ENCODE measurements at regions not wholly inside any gene's neighbourhood (a gene's known extent, or its start where the extent isn't known, plus 50 kb on each side); places are given as distances from the start of the nearest gene placed in this dataset.
"Not testable (repeated sequence)": the region's sequence is repeated elsewhere in the genome, so short reads cannot be mapped to it uniquely, and the experiment has no call there.

DNA sequence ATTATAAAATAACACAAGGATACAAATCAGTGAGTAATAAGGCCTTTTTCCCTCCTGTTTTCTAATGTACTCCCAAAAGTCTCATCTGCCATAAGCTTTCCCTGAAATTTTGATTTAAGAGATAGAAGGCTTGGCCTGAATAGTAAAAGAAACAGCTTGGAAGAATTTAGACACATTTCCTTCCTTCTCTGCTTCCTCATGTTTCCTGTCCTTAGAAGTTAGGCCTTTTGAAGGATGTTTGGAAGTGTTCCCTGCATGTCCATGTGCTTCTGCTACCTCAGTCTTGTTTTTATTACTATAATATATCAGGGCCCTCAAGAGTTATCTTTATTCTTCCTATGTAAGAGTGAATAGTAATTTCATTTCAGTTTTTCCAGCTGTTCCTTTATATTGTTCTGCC is 242.7 kb downstream of the DEPDC1B start:
- intact Hi-C loops (cut with DNase I), result no loop called here
- Histone ChIP-seq H3K9me3 (ENCODE audit: control insufficient read depth, low read length) (no peaks in the 10 kb centered on the region), H3K27ac (ENCODE audit: low read length) (no peak overlapping the region)

DNA sequence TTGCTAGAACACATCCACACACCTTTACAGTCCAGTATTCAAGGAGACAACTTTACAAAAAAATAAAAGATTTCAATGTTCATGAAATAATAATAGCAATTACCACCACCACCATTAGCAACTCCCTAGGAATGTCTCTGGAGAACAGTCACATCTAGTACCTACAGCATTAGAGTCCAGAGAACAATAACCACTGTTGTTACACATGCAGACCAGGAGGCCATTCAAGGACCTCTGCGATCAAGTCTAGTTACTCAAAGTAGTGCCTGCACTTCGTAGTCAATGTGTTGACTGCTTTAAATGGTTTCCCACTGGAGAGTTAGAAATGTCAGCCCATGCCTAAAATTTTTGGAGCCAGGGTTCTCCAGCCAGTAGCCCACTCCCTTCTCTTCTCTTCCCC is 244.4 kb downstream of the DEPDC1B start:
- intact Hi-C loops (cut with DNase I), result no loop called here
- H3K4me1 ChIP-seq (ENCODE audit: control insufficient read depth, insufficient read depth, low read length), result no peaks in the 10 kb centered on the region
- no peak for DNase-seq
- no peaks in the 10 kb centered on the region for H3K27me3 ChIP-seq (ENCODE audit: control insufficient read depth, insufficient read depth)
- no peak for ATAC-seq
- H3K9me3 ChIP-seq (ENCODE audit: control insufficient read depth, low read length), result no peaks in the 10 kb centered on the region
- H3K4me3 ChIP-seq (ENCODE audit: low read length), result no peak overlapping the region
- H3K27ac ChIP-seq (ENCODE audit: low read length), result no peak overlapping the region
- WGBS, result 91% methylated on average over 2 of the region's 2 CpGs

More for the DNA sequence above, 242.7 kb downstream of the DEPDC1B start:
- DNase-seq (no peak), ATAC-seq (peak in 1 of 2 donors; percentile 74)
- H3K4me1 ChIP-seq (ENCODE audit: control insufficient read depth, insufficient read depth, low read length), result no peaks in the 10 kb centered on the region
- H3K27me3 ChIP-seq (ENCODE audit: control insufficient read depth, insufficient read depth), result no peaks in the 10 kb centered on the region
- H3K4me3 ChIP-seq (ENCODE audit: low read length), result no peak overlapping the region

DNA sequence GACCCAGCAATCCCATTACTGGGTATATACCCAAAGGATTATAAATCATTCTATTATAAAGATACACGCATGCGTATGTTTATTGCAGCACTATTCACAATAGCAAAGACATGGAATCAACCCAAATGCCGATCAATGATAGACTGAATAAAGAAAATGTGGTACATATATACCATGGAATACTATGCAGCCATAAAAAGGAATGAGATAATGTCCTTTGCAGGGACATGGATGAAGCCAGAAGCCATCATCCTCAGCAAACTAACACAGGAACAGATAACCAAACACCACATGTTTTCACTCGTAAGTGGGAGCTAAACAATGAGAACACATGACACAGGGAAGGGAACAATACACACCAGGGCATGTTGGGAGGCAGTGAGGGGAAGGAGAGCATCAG is 245.7 kb downstream of the DEPDC1B start:
- H3K27me3 ChIP-seq (ENCODE audit: control insufficient read depth, insufficient read depth); H3K4me1 ChIP-seq (ENCODE audit: control insufficient read depth, insufficient read depth, low read length); H3K4me3 ChIP-seq (ENCODE audit: low read length); DNase-seq; H3K27ac ChIP-seq (ENCODE audit: low read length); ATAC-seq; H3K9me3 ChIP-seq (ENCODE audit: control insufficient read depth, low read length); intact Hi-C loops (cut with DNase I): not testable (repeated sequence)
- 98% methylated on average over 4 of the region's 4 CpGs for WGBS

DNA sequence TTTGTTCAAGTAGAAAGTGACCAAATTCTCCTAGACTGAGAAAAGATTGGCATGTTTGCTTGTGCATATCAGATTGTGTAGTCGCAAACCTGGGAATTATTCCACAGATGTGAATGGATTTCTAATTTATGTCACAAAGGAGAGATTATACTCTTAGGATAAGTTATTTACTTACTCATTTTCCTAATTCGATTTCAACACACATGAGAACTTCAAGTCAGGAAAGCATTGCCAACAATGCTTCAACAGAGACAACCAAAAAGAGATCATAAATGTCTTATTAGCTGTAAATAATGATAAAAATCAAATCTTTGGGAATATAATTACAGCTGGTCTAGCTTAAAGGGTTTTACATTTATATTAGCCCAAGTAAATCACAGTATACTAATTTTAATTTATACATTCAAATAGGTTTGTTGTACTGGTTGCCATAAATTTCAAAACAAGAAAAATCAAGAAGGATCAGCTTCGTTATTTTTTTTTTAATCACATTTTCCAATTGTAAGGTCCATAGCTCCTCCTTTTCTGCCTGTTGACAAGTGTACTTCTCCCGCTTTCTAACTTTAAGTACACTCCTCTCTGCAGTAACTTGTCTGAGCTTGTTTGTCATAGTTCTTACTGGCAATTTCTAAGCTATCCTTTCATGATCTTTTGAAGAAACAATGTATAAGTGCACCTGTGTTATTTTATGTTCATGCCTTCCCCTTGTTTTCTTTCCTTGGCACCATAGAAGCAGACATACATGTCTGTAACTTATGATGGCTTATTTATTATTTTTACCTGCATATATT is 246.6 kb downstream of the DEPDC1B start:
- no peak for DNase-seq
- Histone ChIP-seq H3K9me3 (ENCODE audit: control insufficient read depth, low read length) (no peaks in the 10 kb centered on the region), H3K4me1 (ENCODE audit: control insufficient read depth, insufficient read depth, low read length) (no peaks in the 10 kb centered on the region), H3K4me3 (ENCODE audit: low read length) (no peak overlapping the region), H3K27ac (ENCODE audit: low read length) (no peak overlapping the region), H3K27me3 (ENCODE audit: control insufficient read depth, insufficient read depth) (no peaks in the 10 kb centered on the region)
- WGBS, result 84% methylated on average over 4 of the region's 4 CpGs
- intact Hi-C loops (cut with DNase I), result no loop called here
- no peak for ATAC-seq

DNA sequence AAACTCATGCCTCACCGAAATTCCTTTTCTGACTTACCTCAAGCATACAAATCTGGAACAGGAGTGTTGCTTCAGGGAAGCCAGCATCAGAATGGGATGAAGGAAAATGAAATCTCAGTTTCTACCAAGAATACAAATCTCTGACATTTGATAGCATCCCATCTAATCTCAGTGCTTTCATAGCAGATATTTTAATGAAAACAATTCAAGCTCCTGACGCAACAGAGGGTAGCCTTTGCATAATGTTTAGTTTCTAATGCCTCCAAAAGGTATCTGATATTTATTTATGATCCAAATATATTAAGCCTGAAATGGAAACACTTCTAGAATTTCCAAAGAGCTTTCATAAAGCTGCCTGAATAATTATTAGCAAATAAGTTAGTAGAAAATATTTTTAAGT is 251.4 kb downstream of the DEPDC1B start:
- intact Hi-C loops (cut with DNase I), result no loop called here

DNA sequence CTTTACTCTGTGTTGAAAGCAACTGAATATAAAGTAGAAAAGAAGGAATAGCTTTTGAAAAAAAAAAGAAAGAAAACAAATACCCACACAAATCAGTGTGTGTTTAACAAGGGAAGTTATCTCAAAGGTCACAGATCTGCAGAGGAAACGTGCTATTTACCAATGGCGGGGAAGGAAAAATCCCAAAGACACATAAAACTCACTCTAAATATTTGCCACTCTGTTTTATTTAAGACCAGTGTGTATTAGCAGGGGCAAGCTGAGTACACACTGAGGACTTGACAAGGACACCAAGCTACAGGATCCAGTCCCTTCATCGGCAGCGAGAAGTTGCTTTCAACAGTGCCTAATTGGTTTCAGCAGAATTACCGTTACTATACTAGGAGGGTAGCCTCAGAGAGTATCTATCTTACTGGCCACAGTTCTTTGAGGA is 252.5 kb downstream of the DEPDC1B start:
- Histone ChIP-seq H3K27me3 (ENCODE audit: control insufficient read depth, insufficient read depth) (no peaks in the 10 kb centered on the region), H3K4me1 (ENCODE audit: control insufficient read depth, insufficient read depth, low read length) (no peaks in the 10 kb centered on the region), H3K27ac (ENCODE audit: low read length) (no peak overlapping the region), H3K4me3 (ENCODE audit: low read length) (no peak overlapping the region), H3K9me3 (ENCODE audit: control insufficient read depth, low read length) (no peaks in the 10 kb centered on the region)
- no peak for DNase-seq
- ATAC-seq, result peak in 1 of 2 donors; percentile 34
- 81% methylated on average over 5 of the region's 5 CpGs for WGBS
- intact Hi-C loops (cut with DNase I), result no loop called here

More for the DNA sequence above, 251.4 kb downstream of the DEPDC1B start:
- no peak overlapping the region for H3K27ac ChIP-seq (ENCODE audit: low read length)
- no peaks in the 10 kb centered on the region for H3K27me3 ChIP-seq (ENCODE audit: control insufficient read depth, insufficient read depth)
- no peak for DNase-seq
- ATAC-seq, result no peak
- no peak overlapping the region for H3K4me3 ChIP-seq (ENCODE audit: low read length)
- H3K4me1 ChIP-seq (ENCODE audit: control insufficient read depth, insufficient read depth, low read length), result no peaks in the 10 kb centered on the region
- WGBS, result 79% methylated on average over 2 of the region's 2 CpGs
- H3K9me3 ChIP-seq (ENCODE audit: control insufficient read depth, low read length), result no peaks in the 10 kb centered on the region

DNA sequence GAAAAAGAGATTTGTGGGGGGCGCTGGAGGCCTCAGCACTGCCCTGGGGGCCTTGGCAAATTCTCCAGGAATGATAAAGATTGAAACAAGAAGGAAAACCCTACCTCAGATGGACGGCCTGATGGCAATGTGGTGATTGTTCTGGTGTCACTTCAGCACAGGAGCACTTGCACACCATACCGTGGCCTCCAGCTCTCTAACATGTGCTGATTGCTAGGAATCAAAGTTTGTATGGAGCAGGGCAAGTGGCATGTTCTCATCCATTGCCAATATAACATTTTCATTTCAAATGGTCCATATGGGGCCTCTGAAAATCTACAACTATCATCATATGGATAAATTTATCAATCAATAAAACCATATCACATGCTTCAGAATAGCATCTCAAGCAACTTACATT is 253.0 kb downstream of the DEPDC1B start:
- ATAC-seq (no peak), DNase-seq (no peak)
- H3K27me3 ChIP-seq (ENCODE audit: control insufficient read depth, insufficient read depth), result no peaks in the 10 kb centered on the region
- H3K9me3 ChIP-seq (ENCODE audit: control insufficient read depth, low read length), result no peaks in the 10 kb centered on the region
- no peak overlapping the region for H3K27ac ChIP-seq (ENCODE audit: low read length)
- intact Hi-C loops (cut with DNase I), result no loop called here
- H3K4me1 ChIP-seq (ENCODE audit: control insufficient read depth, insufficient read depth, low read length), result no peaks in the 10 kb centered on the region
- H3K4me3 ChIP-seq (ENCODE audit: low read length), result no peak overlapping the region
- WGBS, result 80% methylated on average over 3 of the region's 3 CpGs

DNA sequence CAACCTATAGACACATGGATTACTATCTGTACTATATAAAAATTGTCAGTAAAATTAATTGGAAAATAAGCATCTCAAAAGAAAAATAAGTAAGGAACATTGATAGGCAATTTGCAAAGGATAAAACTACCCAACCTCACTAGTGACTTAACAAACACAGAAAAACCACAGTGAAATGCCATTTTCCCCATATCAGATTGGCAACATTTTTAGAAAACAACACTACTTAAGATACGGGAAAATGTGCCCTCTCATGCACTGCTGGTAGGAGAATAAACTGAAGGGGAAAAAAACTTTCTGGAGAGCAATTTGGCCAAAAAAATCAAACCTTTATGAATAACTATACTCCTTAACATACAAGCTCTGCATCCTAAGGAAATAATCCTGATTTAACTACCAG is 254.0 kb downstream of the DEPDC1B start:
- no peaks in the 10 kb centered on the region for H3K4me1 ChIP-seq (ENCODE audit: control insufficient read depth, insufficient read depth, low read length)
- 51% methylated on average over 1 of the region's 1 CpG for WGBS
- H3K4me3 ChIP-seq (ENCODE audit: low read length), result no peak overlapping the region
- no peaks in the 10 kb centered on the region for H3K9me3 ChIP-seq (ENCODE audit: control insufficient read depth, low read length)
- ATAC-seq (no peak), DNase-seq (no peak)
- no peaks in the 10 kb centered on the region for H3K27me3 ChIP-seq (ENCODE audit: control insufficient read depth, insufficient read depth)
- intact Hi-C loops (cut with DNase I), result no loop called here
- H3K27ac ChIP-seq (ENCODE audit: low read length), result no peak overlapping the region

DNA sequence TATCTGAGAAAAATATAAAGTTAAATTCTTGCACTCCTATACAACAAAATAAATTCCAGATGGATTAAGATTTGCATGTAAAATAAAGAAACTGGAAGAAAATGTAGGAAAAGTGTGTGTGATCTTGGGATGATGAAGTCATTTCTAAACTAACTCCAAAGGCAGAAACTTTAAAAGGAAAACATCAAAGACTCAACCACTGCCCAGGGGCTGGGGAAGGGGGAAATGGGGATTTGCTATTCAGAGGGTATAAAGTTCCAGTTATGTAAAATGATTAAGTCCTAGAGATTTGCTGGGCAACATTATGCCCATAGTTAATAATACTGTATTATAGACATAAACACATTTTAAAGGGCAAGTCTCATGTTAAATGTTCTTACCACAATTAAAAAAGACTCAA is 254.5 kb downstream of the DEPDC1B start:
- no peaks in the 10 kb centered on the region for H3K9me3 ChIP-seq (ENCODE audit: control insufficient read depth, low read length)
- ATAC-seq, result no peak
- no peak for DNase-seq
- intact Hi-C loops (cut with DNase I), result no loop called here
- H3K4me3 ChIP-seq (ENCODE audit: low read length), result no peak overlapping the region
- no peak overlapping the region for H3K27ac ChIP-seq (ENCODE audit: low read length)
- H3K4me1 ChIP-seq (ENCODE audit: control insufficient read depth, insufficient read depth, low read length), result no peaks in the 10 kb centered on the region
- H3K27me3 ChIP-seq (ENCODE audit: control insufficient read depth, insufficient read depth), result no peaks in the 10 kb centered on the region

DNA sequence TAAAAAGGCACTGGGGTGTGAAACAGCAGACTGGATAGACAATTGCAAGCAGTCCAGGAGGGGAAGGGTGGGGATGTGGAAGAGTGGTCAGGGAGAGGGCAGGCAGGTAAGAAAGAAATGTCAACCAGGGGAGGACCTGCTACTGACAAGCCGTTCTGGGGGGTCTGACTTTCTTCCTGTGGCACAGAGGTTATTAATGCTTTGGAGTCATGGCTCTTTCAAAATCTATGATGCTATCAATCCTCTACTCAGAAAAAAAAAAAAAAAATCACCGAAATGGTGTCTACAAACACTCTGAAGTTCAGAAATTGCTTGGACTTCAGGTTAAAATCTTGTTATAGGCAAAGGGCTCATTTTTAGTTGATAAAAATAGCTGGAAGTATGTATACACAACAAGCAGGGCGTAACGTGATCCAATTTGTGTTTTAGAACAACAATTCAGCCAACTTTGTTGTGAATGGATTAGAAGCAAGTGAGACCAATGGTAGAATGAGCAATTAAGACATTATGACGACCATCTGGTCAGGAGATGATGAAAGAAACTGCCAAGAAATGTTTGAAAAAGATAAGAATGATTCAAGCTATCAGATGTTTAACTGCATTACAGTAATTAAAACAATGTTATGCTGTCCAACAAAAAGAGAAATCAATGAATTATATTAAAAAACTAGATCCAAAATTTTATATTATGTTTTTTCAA is 255.2 kb downstream of the DEPDC1B start:
- no peak for DNase-seq
- intact Hi-C loops (cut with DNase I), result no loop called here
- Histone ChIP-seq H3K9me3 (ENCODE audit: control insufficient read depth, low read length) (no peaks in the 10 kb centered on the region), H3K27me3 (ENCODE audit: control insufficient read depth, insufficient read depth) (no peaks in the 10 kb centered on the region), H3K27ac (ENCODE audit: low read length) (no peak overlapping the region), H3K4me1 (ENCODE audit: control insufficient read depth, insufficient read depth, low read length) (no peaks in the 10 kb centered on the region), H3K4me3 (ENCODE audit: low read length) (no peak overlapping the region)
- ATAC-seq, result no peak
- 72% methylated on average over 5 of the region's 5 CpGs for WGBS

DNA sequence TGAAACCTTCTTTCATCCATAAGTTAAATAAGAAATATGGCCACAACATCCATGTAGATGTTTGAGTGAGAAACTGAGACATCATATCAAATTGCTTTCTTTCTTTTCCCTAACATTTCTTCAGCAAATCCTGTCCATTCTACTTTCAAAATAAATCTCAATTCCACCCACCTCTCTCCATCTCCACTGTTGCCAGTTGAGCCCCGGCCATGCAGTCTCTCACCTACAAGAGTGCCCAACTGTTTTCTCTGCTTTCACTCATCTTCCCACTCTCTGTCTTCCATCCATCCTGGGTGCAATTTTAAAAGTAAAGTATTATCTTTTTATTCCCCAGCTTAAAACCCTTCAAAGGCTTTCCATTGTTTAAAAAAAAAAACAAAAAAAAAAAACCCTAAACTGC is 260.4 kb downstream of the DEPDC1B start:
- 88% methylated on average over 1 of the region's 1 CpG for WGBS

More for the DNA sequence above, 260.4 kb downstream of the DEPDC1B start:
- intact Hi-C loops (cut with DNase I), result no loop called here
- DNase-seq (no peak), ATAC-seq (no peak)
- H3K27me3 ChIP-seq (ENCODE audit: control insufficient read depth, insufficient read depth), result no peaks in the 10 kb centered on the region
- no peaks in the 10 kb centered on the region for H3K9me3 ChIP-seq (ENCODE audit: control insufficient read depth, low read length)
- no peak overlapping the region for H3K4me3 ChIP-seq (ENCODE audit: low read length)
- no peak overlapping the region for H3K27ac ChIP-seq (ENCODE audit: low read length)
- no peaks in the 10 kb centered on the region for H3K4me1 ChIP-seq (ENCODE audit: control insufficient read depth, insufficient read depth, low read length)
